Left colon (tissue), 2 donors: ENCODE measurements at regions not wholly inside any gene's neighbourhood (a gene's known extent, or its start where the extent isn't known, plus 50 kb on each side); places are given as distances from the start of the nearest gene placed in this dataset.
A peak's percentile ranks its signal among the peaks of the same experiment; 100 is the strongest.

ENCODE experiments used
- ATAC-seq: fragments of 200-7000 bp; cut with Tn5 transposase; one replicate; pipeline ENCODE4 v1.9.1; 2020; ENCODE audit warnings: mild to moderate bottlenecking, moderate library complexity
- DNase-seq, 2 donors: peaks; one replicate each; pipeline ENCODE4 v3.0.0-alpha.2; 2020
- intact Hi-C, 2 donors: fragments of 100-400 bp; cut with DNase I in 1 of 2; cut with micrococcal nuclease in 1 of 2; formaldehyde crosslinking; loops; one replicate each; pipeline versions ENCODE4 v1.11.2 to v1.14.0; 2022; cut with DNase I, micrococcal nuclease
- donor health status: DM: no; HTN: no; CAD: no.
- donor health status: DM: yes; HTN: yes; CAD: no.

DNA sequence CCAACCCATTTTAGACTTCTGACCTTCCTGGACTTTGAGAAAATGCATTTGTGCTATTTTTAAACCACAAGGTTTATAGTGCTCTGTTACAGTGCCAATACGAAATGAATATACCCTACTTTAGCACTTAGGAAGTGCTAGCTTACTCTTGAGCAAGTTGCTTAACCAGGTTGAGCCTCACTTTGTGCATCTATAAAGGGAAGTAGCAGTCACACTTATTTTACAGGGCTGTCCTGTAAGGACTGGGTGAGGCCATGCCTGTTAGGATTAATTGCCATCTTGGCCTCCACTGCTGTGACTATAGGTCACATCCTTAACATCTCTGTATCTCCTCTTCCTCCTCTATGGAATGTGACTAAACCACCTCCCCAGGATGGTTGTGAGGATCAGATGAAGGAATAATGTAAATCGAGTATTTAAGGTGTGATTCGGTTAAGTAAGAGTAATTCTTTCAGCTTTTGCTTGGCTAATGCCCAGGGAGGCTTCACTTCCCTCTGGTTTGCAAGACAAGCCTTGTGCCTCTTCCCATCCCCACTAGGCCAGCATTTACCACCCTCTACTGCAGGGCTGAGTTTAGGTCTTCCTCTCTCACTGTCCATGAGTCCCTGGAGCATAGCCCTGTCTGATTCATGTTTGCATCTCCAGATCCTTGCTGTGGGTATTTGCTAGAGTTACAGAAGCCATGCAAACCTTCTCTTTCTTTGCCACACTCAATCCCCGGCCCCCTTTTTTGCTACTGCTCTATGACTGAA is 341.2 kb downstream of the ZNF521 start:
- intact Hi-C loops, result no loop called here
- ATAC-seq, result peak; percentile 90
- DNase-seq, result no peak
